ENCODE measurements at regions not wholly inside any gene's neighbourhood (a gene's known extent, or its start where the extent isn't known, plus 50 kb on each side); places are given as distances from the start of the nearest gene placed in this dataset.

- TF ChIP-seq HNF4G (IDR thresholded peaks at IDR 0.05) = no peak
- no peak for TF ChIP-seq SP1 (IDR thresholded peaks at IDR 0.05)
- TF ChIP-seq FOXA1 (IDR thresholded peaks at IDR 0.05) = no peak
- DNase-seq (ENCODE audit: low spot score) = no peak
- 71% methylated on average over 6 of the region's 6 CpGs for WGBS
Measured at GRCh38 chr10:2700626-2701305, 366.6 kb upstream of the PFKP start.

DNA sequence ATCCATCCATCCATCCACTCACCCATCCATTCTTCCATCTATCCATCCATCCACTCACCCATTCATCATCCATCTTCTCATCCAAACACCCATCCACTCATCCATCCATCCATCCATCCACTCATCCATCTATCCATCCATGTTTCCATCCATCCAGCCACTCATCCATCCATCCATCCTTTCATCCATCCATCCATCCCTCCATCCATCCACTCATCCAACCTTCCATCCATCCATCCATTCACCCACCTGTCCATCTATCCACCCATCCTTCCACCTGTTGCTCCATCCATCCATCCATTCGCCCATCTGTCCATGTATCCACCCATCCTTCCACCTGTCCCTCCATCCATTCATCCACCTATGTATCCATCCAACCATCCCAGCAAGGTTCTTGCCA, 378.4 kb upstream of the PFKP start:
- no peak for DNase-seq (ENCODE audit: low spot score)

More at GRCh38 chr10:2700626-2701305, 366.6 kb upstream of the PFKP start:
- Histone ChIP-seq H3K4me3 (ENCODE audit: low read depth in 1 of 3, low read length in 3 of 3) (no peak overlapping the region), H3K27ac (ENCODE audit: low read depth in 1 of 2, low read length in 2 of 2) (no peak overlapping the region), H3K36me3 (ENCODE audit: control insufficient read depth in 4 of 4, insufficient read depth in 3 of 4, low read depth in 1 of 4, low read length in 3 of 4) (no peaks in the 10 kb centered on the region), H3K27me3 (ENCODE audit: control insufficient read depth in 4 of 4, insufficient read depth in 4 of 4, low read length in 3 of 4) (peaks cover 0 to 2% (median 0%) of the 10 kb centered on the region in 4 donors), H3K4me1 (ENCODE audit: control insufficient read depth in 4 of 4, insufficient read depth in 4 of 4, low read length in 3 of 4) (no peaks in the 10 kb centered on the region), H3K9ac (ENCODE audit: low read depth in 1 of 2, low read length in 2 of 2) (no peak overlapping the region), H3K9me3 (ENCODE audit: control insufficient read depth in 4 of 4, low read length in 3 of 4) (peaks cover 0 to 3% (median 0%) of the 10 kb centered on the region in 4 donors)

DNA sequence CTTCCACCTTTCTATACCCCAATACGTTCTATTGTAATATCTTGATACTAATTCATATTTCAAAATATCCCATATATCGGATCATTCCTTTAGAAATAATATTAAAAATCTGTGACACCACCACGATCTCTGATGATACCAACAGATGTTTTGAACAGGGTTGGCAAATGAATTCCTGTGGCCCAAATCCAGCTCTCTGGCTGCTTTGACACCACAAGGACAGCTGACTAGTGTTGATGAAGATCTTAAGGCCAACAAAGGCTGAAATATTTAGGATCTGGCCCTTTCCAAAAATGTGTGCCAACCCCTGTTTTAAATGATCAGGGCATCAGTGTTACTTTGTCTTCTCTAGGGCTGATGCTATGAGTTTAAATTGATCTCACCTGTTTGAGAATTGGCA, 380.7 kb upstream of the PFKP start:
- Histone ChIP-seq H3K27ac (ENCODE audit: low read depth in 1 of 2, low read length in 2 of 2) (no peak overlapping the region), H3K4me3 (ENCODE audit: low read depth in 1 of 3, low read length in 3 of 3) (no peak overlapping the region), H3K9me3 (ENCODE audit: control insufficient read depth in 4 of 4, low read length in 3 of 4) (no peaks in the 10 kb centered on the region), H3K9ac (ENCODE audit: low read depth in 1 of 2, low read length in 2 of 2) (no peak overlapping the region), H3K27me3 (ENCODE audit: control insufficient read depth in 4 of 4, insufficient read depth in 4 of 4, low read length in 3 of 4) (no peaks in the 10 kb centered on the region), H3K4me1 (ENCODE audit: control insufficient read depth in 4 of 4, insufficient read depth in 4 of 4, low read length in 3 of 4) (no peaks in the 10 kb centered on the region), H3K36me3 (ENCODE audit: control insufficient read depth in 4 of 4, insufficient read depth in 3 of 4, low read depth in 1 of 4, low read length in 3 of 4) (no peaks in the 10 kb centered on the region)
- no peak for DNase-seq (ENCODE audit: low spot score)
- 68% methylated on average over 3 of the region's 3 CpGs for WGBS
- TF ChIP-seq, protein P1, sequence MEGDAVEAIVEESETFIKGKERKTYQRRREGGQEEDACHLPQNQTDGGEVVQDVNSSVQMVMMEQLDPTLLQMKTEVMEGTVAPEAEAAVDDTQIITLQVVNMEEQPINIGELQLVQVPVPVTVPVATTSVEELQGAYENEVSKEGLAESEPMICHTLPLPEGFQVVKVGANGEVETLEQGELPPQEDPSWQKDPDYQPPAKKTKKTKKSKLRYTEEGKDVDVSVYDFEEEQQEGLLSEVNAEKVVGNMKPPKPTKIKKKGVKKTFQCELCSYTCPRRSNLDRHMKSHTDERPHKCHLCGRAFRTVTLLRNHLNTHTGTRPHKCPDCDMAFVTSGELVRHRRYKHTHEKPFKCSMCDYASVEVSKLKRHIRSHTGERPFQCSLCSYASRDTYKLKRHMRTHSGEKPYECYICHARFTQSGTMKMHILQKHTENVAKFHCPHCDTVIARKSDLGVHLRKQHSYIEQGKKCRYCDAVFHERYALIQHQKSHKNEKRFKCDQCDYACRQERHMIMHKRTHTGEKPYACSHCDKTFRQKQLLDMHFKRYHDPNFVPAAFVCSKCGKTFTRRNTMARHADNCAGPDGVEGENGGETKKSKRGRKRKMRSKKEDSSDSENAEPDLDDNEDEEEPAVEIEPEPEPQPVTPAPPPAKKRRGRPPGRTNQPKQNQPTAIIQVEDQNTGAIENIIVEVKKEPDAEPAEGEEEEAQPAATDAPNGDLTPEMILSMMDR (IDR thresholded peaks at IDR 0.05; ENCODE audit: low read depth, low read length, missing input control) = no peak
- TF ChIP-seq REST (IDR thresholded peaks at IDR 0.05) (no peak), NR2F2 (IDR thresholded peaks at IDR 0.05) (no peak), FOXA1 (IDR thresholded peaks at IDR 0.05) (no peak), RXRA (IDR thresholded peaks at IDR 0.05) (no peak), FOXA2 (IDR thresholded peaks at IDR 0.05) (no peak), JUND (IDR thresholded peaks at IDR 0.05) (no peak), HNF4A (conservative IDR thresholded peaks at IDR 0.05) (no peak), TAF1 (conservative IDR thresholded peaks at IDR 0.05) (no peak)
- TF ChIP-seq, protein P2, sequence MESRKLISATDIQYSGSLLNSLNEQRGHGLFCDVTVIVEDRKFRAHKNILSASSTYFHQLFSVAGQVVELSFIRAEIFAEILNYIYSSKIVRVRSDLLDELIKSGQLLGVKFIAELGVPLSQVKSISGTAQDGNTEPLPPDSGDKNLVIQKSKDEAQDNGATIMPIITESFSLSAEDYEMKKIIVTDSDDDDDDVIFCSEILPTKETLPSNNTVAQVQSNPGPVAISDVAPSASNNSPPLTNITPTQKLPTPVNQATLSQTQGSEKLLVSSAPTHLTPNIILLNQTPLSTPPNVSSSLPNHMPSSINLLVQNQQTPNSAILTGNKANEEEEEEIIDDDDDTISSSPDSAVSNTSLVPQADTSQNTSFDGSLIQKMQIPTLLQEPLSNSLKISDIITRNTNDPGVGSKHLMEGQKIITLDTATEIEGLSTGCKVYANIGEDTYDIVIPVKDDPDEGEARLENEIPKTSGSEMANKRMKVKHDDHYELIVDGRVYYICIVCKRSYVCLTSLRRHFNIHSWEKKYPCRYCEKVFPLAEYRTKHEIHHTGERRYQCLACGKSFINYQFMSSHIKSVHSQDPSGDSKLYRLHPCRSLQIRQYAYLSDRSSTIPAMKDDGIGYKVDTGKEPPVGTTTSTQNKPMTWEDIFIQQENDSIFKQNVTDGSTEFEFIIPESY (IDR thresholded peaks at IDR 0.05) = no peak

More for the DNA sequence above, 378.4 kb upstream of the PFKP start:
- Histone ChIP-seq H3K36me3 (ENCODE audit: control insufficient read depth in 4 of 4, insufficient read depth in 3 of 4, low read depth in 1 of 4, low read length in 3 of 4) (no peaks in the 10 kb centered on the region), H3K27me3 (ENCODE audit: control insufficient read depth in 4 of 4, insufficient read depth in 4 of 4, low read length in 3 of 4) (no peaks in the 10 kb centered on the region), H3K4me3 (ENCODE audit: low read depth in 1 of 3, low read length in 3 of 3) (no peak overlapping the region), H3K4me1 (ENCODE audit: control insufficient read depth in 4 of 4, insufficient read depth in 4 of 4, low read length in 3 of 4) (no peaks in the 10 kb centered on the region), H3K9ac (ENCODE audit: low read depth in 1 of 2, low read length in 2 of 2) (no peak overlapping the region), H3K9me3 (ENCODE audit: control insufficient read depth in 4 of 4, low read length in 3 of 4) (no peaks in the 10 kb centered on the region), H3K27ac (ENCODE audit: low read depth in 1 of 2, low read length in 2 of 2) (no peak overlapping the region)
- WGBS = 32% methylated on average over 1 of the region's 1 CpG
- TF ChIP-seq HNF4G (IDR thresholded peaks at IDR 0.05) = no peak
- TF ChIP-seq RXRA (IDR thresholded peaks at IDR 0.05) = no peak
- no peak for TF ChIP-seq FOXA2 (IDR thresholded peaks at IDR 0.05)
- TF ChIP-seq TAF1 (conservative IDR thresholded peaks at IDR 0.05) = no peak
- TF ChIP-seq, protein P1 (IDR thresholded peaks at IDR 0.05; ENCODE audit: low read depth, low read length, missing input control) = no peak
- no peak for TF ChIP-seq RAD21 (IDR thresholded peaks at IDR 0.05)
- TF ChIP-seq MAX (IDR thresholded peaks at IDR 0.05) = no peak
- TF ChIP-seq FOXA1 (IDR thresholded peaks at IDR 0.05) = no peak
- no peak for TF ChIP-seq ATF3 (IDR thresholded peaks at IDR 0.05)
